BLaER1 treated with 17β-estradiol and CSF1 and Interleukin-3, amounts not matched to agents 10 nM and 100 nM (cell line): ENCODE measurements at regions not wholly inside any gene's neighbourhood (a gene's known extent, or its start where the extent isn't known, plus 50 kb on each side); places are given as distances from the start of the nearest gene placed in this dataset.
"Not testable (repeated sequence)": the region's sequence is repeated elsewhere in the genome, so short reads cannot be mapped to it uniquely, and the experiment has no call there.

Experiments used
- H3K27ac ChIP-seq, 11 experiments: shearing (Covaris generic); formaldehyde crosslinking; 2 replicates each; pipeline ENCODE4 v1.8.1; 2022
- H3K27me3 ChIP-seq, 11 experiments: shearing (Covaris generic); formaldehyde crosslinking; 2 replicates each; pipeline ENCODE4 v1.8.1; 2022
- H3K36me3 ChIP-seq, 11 experiments: shearing (Covaris generic); formaldehyde crosslinking; 2 replicates each; pipeline ENCODE4 v1.8.1; 2022
- H3K4me1 ChIP-seq, 10 experiments: shearing (Covaris generic); formaldehyde crosslinking; 2 replicates each; pipeline ENCODE4 v1.8.1; 2022
- H3K4me2 ChIP-seq, 11 experiments: shearing (Covaris generic); formaldehyde crosslinking; 2 replicates each; pipeline ENCODE4 v1.8.1; 2022
- H3K4me3 ChIP-seq, 10 experiments: shearing (Covaris generic); formaldehyde crosslinking; 2 replicates each; pipeline ENCODE4 v1.8.1; 2022
- H3K9ac ChIP-seq, 11 experiments: shearing (Covaris generic); formaldehyde crosslinking; 2 replicates each; pipeline ENCODE4 v1.8.1; 2022
- H3K9me3 ChIP-seq, 11 experiments: shearing (Covaris generic); formaldehyde crosslinking; replicated peaks in 1 of 11; 2 replicates each; pipeline ENCODE4 v1.8.1; 2022
- H4K20me1 ChIP-seq, 11 experiments: shearing (Covaris generic); formaldehyde crosslinking; 2 replicates each; pipeline ENCODE4 v1.8.1; 2022
- Cebpa-rat ChIP-seq, 11 experiments: shearing (Covaris generic); IDR thresholded peaks; 2 replicates each; pipeline ENCODE4 v1.8.1; 2022

GRCh38 chr2:126270587-126270986, 385.4 kb upstream of the GYPC start:
- Histone ChIP-seq H3K27me3 (no peaks in the 10 kb centered on the region), H3K9me3 (no peaks in the 10 kb centered on the region), H3K4me2 (no peak overlapping the region), H3K4me1 (peaks cover 0 to 22% (median 6%) of the 10 kb centered on the region in 10 experiments; a peak in 6 of 20 replicates), H3K36me3 (no peaks in the 10 kb centered on the region), H3K4me3 (no peak overlapping the region), H4K20me1 (no peaks in the 10 kb centered on the region), H3K27ac (no peak overlapping the region), H3K9ac (no peak overlapping the region)
- TF ChIP-seq Cebpa-rat (IDR thresholded peaks at IDR 0.05) = no peak

- Histone ChIP-seq H3K4me3 (no peak overlapping the region), H3K9me3 (no peaks in the 10 kb centered on the region), H3K4me2 (no peak overlapping the region), H3K27me3 (no peaks in the 10 kb centered on the region), H4K20me1 (no peaks in the 10 kb centered on the region), H3K27ac (no peak overlapping the region), H3K36me3 (no peaks in the 10 kb centered on the region), H3K4me1 (peaks cover 0 to 23% (median 6%) of the 10 kb centered on the region in 10 experiments; a peak in 6 of 20 replicates), H3K9ac (no peak overlapping the region)
- TF ChIP-seq Cebpa-rat (IDR thresholded peaks at IDR 0.05) = no peak
These were observed 383.6 kb upstream of the GYPC start for GRCh38 chr2:126272401-126272800.

GRCh38 chr2:126275098-126275497, 380.9 kb upstream of the GYPC start:
- H3K9ac ChIP-seq = no peak overlapping the region
- TF ChIP-seq Cebpa-rat (IDR thresholded peaks at IDR 0.05) = peak in 4 of 11 experiments; percentile 35 to 63 (median 40); a peak in 5 of 22 replicates
- no peaks in the 10 kb centered on the region for H3K9me3 ChIP-seq
- H3K27ac ChIP-seq = no peak overlapping the region
- H4K20me1 ChIP-seq = no peaks in the 10 kb centered on the region
- H3K4me2 ChIP-seq = peak overlapping the region in 4 of 11 experiments; percentile 1 to 35 (median 6); a peak in 3 of 22 replicates
- no peaks in the 10 kb centered on the region for H3K27me3 ChIP-seq
- H3K4me1 ChIP-seq = peaks cover 0 to 23% (median 6%) of the 10 kb centered on the region in 10 experiments; a peak in 6 of 20 replicates
- H3K36me3 ChIP-seq = no peaks in the 10 kb centered on the region
- no peak overlapping the region for H3K4me3 ChIP-seq

GRCh38 chr2:126276268-126276667, 379.7 kb upstream of the GYPC start:
- peaks cover 0 to 23% (median 6%) of the 10 kb centered on the region in 10 experiments; a peak in 6 of 20 replicates for H3K4me1 ChIP-seq
- not testable (repeated sequence) for H3K4me3 ChIP-seq, H3K9me3 ChIP-seq, H3K9ac ChIP-seq, H4K20me1 ChIP-seq, H3K27ac ChIP-seq, H3K27me3 ChIP-seq, H3K4me2 ChIP-seq, H3K36me3 ChIP-seq

- no peaks in the 10 kb centered on the region for H4K20me1 ChIP-seq
- no peak overlapping the region for H3K9ac ChIP-seq
- no peak overlapping the region for H3K4me2 ChIP-seq
- H3K9me3 ChIP-seq = no peaks in the 10 kb centered on the region
- no peaks in the 10 kb centered on the region for H3K4me1 ChIP-seq
- no peak overlapping the region for H3K27ac ChIP-seq
- no peaks in the 10 kb centered on the region for H3K27me3 ChIP-seq
- no peaks in the 10 kb centered on the region for H3K36me3 ChIP-seq
- no peak for TF ChIP-seq Cebpa-rat (IDR thresholded peaks at IDR 0.05)
- H3K4me3 ChIP-seq = no peak overlapping the region
These were observed 367.6 kb upstream of the GYPC start for GRCh38 chr2:126288362-126288761.

GRCh38 chr2:126293962-126294361, 362.0 kb upstream of the GYPC start:
- H3K27ac ChIP-seq, H3K4me3 ChIP-seq, H3K9me3 ChIP-seq, H4K20me1 ChIP-seq, H3K4me1 ChIP-seq, H3K27me3 ChIP-seq, H3K36me3 ChIP-seq, H3K4me2 ChIP-seq, H3K9ac ChIP-seq: not testable (repeated sequence)

GRCh38 chr2:126299469-126299976, 356.4 kb upstream of the GYPC start:
- no peak overlapping the region for H3K4me2 ChIP-seq
- no peaks in the 10 kb centered on the region for H4K20me1 ChIP-seq
- no peaks in the 10 kb centered on the region for H3K36me3 ChIP-seq
- H3K4me1 ChIP-seq = peaks cover 0 to 5% (median 0%) of the 10 kb centered on the region in 10 experiments; a peak in 2 of 20 replicates
- H3K27ac ChIP-seq = no peak overlapping the region
- no peak overlapping the region for H3K9ac ChIP-seq
- TF ChIP-seq Cebpa-rat (IDR thresholded peaks at IDR 0.05) = no peak
- no peaks in the 10 kb centered on the region for H3K9me3 ChIP-seq
- no peak overlapping the region for H3K4me3 ChIP-seq
- no peaks in the 10 kb centered on the region for H3K27me3 ChIP-seq

- Histone ChIP-seq H3K27ac (no peak overlapping the region), H3K27me3 (no peaks in the 10 kb centered on the region), H3K4me2 (no peak overlapping the region), H3K9me3 (no peaks in the 10 kb centered on the region), H3K9ac (no peak overlapping the region), H3K36me3 (no peaks in the 10 kb centered on the region), H4K20me1 (no peaks in the 10 kb centered on the region), H3K4me1 (peaks cover 0 to 5% (median 0%) of the 10 kb centered on the region in 10 experiments; a peak in 2 of 20 replicates), H3K4me3 (no peak overlapping the region)
- no peak for TF ChIP-seq Cebpa-rat (IDR thresholded peaks at IDR 0.05)
These were observed 355.6 kb upstream of the GYPC start for GRCh38 chr2:126300348-126300747.

- no peak overlapping the region for H3K9ac ChIP-seq
- TF ChIP-seq Cebpa-rat (IDR thresholded peaks at IDR 0.05) = no peak
- H3K36me3 ChIP-seq = no peaks in the 10 kb centered on the region
- no peak overlapping the region for H3K4me3 ChIP-seq
- H4K20me1 ChIP-seq = no peaks in the 10 kb centered on the region
- H3K4me1 ChIP-seq = peaks cover 0 to 5% (median 0%) of the 10 kb centered on the region in 10 experiments; a peak in 2 of 20 replicates
- no peak overlapping the region for H3K4me2 ChIP-seq
- H3K27me3 ChIP-seq = no peaks in the 10 kb centered on the region
- H3K27ac ChIP-seq = no peak overlapping the region
- H3K9me3 ChIP-seq = no peaks in the 10 kb centered on the region
These were observed 353.9 kb upstream of the GYPC start for GRCh38 chr2:126302043-126302442.

- Histone ChIP-seq H3K4me2 (no peak overlapping the region), H3K36me3 (no peaks in the 10 kb centered on the region), H3K27me3 (no peaks in the 10 kb centered on the region), H3K27ac (no peak overlapping the region), H3K9ac (no peak overlapping the region), H3K9me3 (peaks cover 0 to under 1% (median 0%) of the 10 kb centered on the region in 11 experiments; a peak in 1 of 22 replicates), H3K4me3 (no peak overlapping the region), H4K20me1 (no peaks in the 10 kb centered on the region), H3K4me1 (peaks cover 0 to 5% (median 1%) of the 10 kb centered on the region in 10 experiments; a peak in 3 of 20 replicates)
- TF ChIP-seq Cebpa-rat (IDR thresholded peaks at IDR 0.05) = no peak
These were observed 352.8 kb upstream of the GYPC start for GRCh38 chr2:126303113-126303512.
